ENCODE measurements at regions not wholly inside any gene's neighbourhood (a gene's known extent, or its start where the extent isn't known, plus 50 kb on each side); places are given as distances from the start of the nearest gene placed in this dataset.

GRCh38 chr3:16667633-16668032, 62.4 kb upstream of the DAZL start:
- Histone ChIP-seq H3K36me3 (ENCODE audit: control insufficient read depth in 2 of 2, insufficient read depth in 2 of 2, low read length in 1 of 2) (no peaks in the 10 kb centered on the region), H3K79me2 (ENCODE audit: control insufficient read depth, insufficient read depth, low read length) (no peaks in the 10 kb centered on the region), H3K27me3 (replicated peaks in 1 of 2; ENCODE audit: control insufficient read depth in 2 of 2, insufficient read depth in 2 of 2, low read length in 1 of 2) (0 out of 4 replicates have a peak, but pooled peaks cover 0 to 3% of the 10 kb centered on the region in 2 experiments), H2AFZ (ENCODE audit: control insufficient read depth, low read depth, low read length) (no peak overlapping the region), H3K4me2 (ENCODE audit: control insufficient read depth, insufficient read depth) (no peak overlapping the region), H3K9ac (ENCODE audit: control insufficient read depth, insufficient read depth, low read length) (no peak overlapping the region), H3K27ac (ENCODE audit: control insufficient read depth, insufficient read depth) (no peak overlapping the region), H3K9me3 (replicated peaks; ENCODE audit: control insufficient read depth, insufficient read depth, low read length) (no peaks in the 10 kb centered on the region), H4K20me1 (ENCODE audit: control insufficient read depth, insufficient read depth) (no peaks in the 10 kb centered on the region), H3K4me1 (ENCODE audit: control insufficient read depth, insufficient read depth, low read length) (no peaks in the 10 kb centered on the region), H3K4me3 (no peak overlapping the region)
- ChIA-PET POLR2A (no interaction called here), RAD21 (ENCODE audit: unreplicated experiment) (no interaction called here), CTCF (interaction anchor here (1.7 kb wide), 1 partner anchor 33 kb away, joined by 3 read pairs; no protein-coding TSS in a partner anchor), SMC1A (ENCODE audit: uncharacterized antibody, unreplicated experiment) (interaction anchor here (0.6 kb wide), 1 partner anchor 1668 kb away, joined by 3 read pairs; no protein-coding TSS in a partner anchor)
- no TSS peak for BruUV-seq (replicated peaks)
- intact Hi-C loops (cut with micrococcal nuclease; ENCODE audit: unreplicated experiment) (no loop called here), in situ Hi-C loops (cut with MboI) (no loop called here)
- no peak for ATAC-seq
- no peak for DNase-seq (ENCODE audit: low read depth, low spot score)
- 30% methylated on average over 4 of the region's 4 CpGs for WGBS (ENCODE audit: insufficient coverage, insufficient replicate concordance, low lambda C conversion rate, missing lambda C conversion rate)
- no peak for FAIRE-seq
- TF ChIP-seq RB1 (IDR thresholded peaks at IDR 0.05; ENCODE audit: borderline replicate concordance) (no peak), IKZF1 (conservative IDR thresholded peaks at IDR 0.05) (no peak), NR2C2 (IDR thresholded peaks at IDR 0.05; ENCODE audit: borderline replicate concordance, control insufficient read depth, insufficient read length, low read depth) (no peak), MTA2 (IDR thresholded peaks at IDR 0.05; ENCODE audit: low read depth) (no peak), CHD4 (IDR thresholded peaks at IDR 0.05) (no peak), POU2F2 (IDR thresholded peaks at IDR 0.05; ENCODE audit: borderline replicate concordance, low read depth, low read length) (no peak), BHLHE40 (IDR thresholded peaks at IDR 0.05; ENCODE audit: borderline replicate concordance in 1 of 2, low read depth in 2 of 2, low read length in 1 of 2) (no peak), BCLAF1 (IDR thresholded peaks at IDR 0.05) (no peak), MTA3 (IDR thresholded peaks at IDR 0.05; ENCODE audit: borderline replicate concordance, low read length) (no peak), RAD51 (IDR thresholded peaks at IDR 0.05) (no peak), CBFB (IDR thresholded peaks at IDR 0.05; ENCODE audit: low read depth) (no peak), SKIL (IDR thresholded peaks at IDR 0.05; ENCODE audit: low read depth, poor library complexity, severe bottlenecking) (no peak), CHD2 (IDR thresholded peaks at IDR 0.05; ENCODE audit: borderline replicate concordance, low read depth, low read length) (no peak), TARDBP (IDR thresholded peaks at IDR 0.05; ENCODE audit: borderline replicate concordance) (no peak), SMAD1 (IDR thresholded peaks at IDR 0.05; ENCODE audit: low read depth, partially characterized antibody) (no peak), ZBED1 (IDR thresholded peaks at IDR 0.05; ENCODE audit: borderline replicate concordance) (no peak), NR2F1 (conservative IDR thresholded peaks at IDR 0.05) (no peak), ZNF622 (IDR thresholded peaks at IDR 0.05) (no peak), NRF1 (conservative IDR thresholded peaks at IDR 0.05; ENCODE audit: low read depth, low read length) (no peak)
